CD14-positive monocyte (primary cell): ENCODE measurements at regions not wholly inside any gene's neighbourhood (a gene's known extent, or its start where the extent isn't known, plus 50 kb on each side); places are given as distances from the start of the nearest gene placed in this dataset.

ENCODE experiments used
- DNase-seq, 3 donors: peaks; one replicate each; pipeline ENCODE4 v3.0.0-alpha.2; 2011 to 2022
- H2AFZ ChIP-seq: 2 replicates; pipeline ENCODE4 v1.6.0; 2012; ENCODE audit warnings: mild to moderate bottlenecking, low read depth, low read length, inconsistent platforms; ENCODE audit not compliant: insufficient read depth, poor library complexity, severe bottlenecking
- H3K27ac ChIP-seq, 2 donors: 1 replicate in 1 of 2; 2 replicates in 1 of 2; pipeline ENCODE4 v1.5.1; 2012 to 2013; ENCODE audit warnings: low read length in 2 of 2, control low read depth in 1 of 2, inconsistent platforms in 1 of 2, low read depth in 1 of 2, mild to moderate bottlenecking in 1 of 2
- H3K27me3 ChIP-seq, 2 donors: one replicate each; pipeline versions ENCODE4 v1.6.0 to v1.6.1; 2011 to 2013; ENCODE audit warnings: low read length in 2 of 2; ENCODE audit not compliant: control insufficient read depth in 2 of 2, insufficient read depth in 2 of 2
- H3K36me3 ChIP-seq, 2 donors: replicated peaks in 1 of 2; 1 replicate in 1 of 2; 2 replicates in 1 of 2; pipeline versions ENCODE4 v1.5.1 to v1.6.1; 2012 to 2013; ENCODE audit warnings: low read length in 2 of 2, control low read depth in 1 of 2, inconsistent platforms in 1 of 2, mild to moderate bottlenecking in 1 of 2; ENCODE audit not compliant: insufficient read depth in 2 of 2, control insufficient read depth in 1 of 2
- H3K4me1 ChIP-seq, 2 donors: 1 replicate in 1 of 2; 2 replicates in 1 of 2; pipeline versions ENCODE4 v1.5.1 to v1.6.1; 2012 to 2013; ENCODE audit warnings: low read length in 2 of 2, control low read depth in 1 of 2, inconsistent platforms in 1 of 2, mild to moderate bottlenecking in 1 of 2, moderate library complexity in 1 of 2; ENCODE audit not compliant: insufficient read depth in 2 of 2, control insufficient read depth in 1 of 2
- H3K4me2 ChIP-seq: replicated peaks from 2 replicates; pipeline ENCODE3; 2012; ENCODE audit warnings: low read length, moderate library complexity, mild to moderate bottlenecking; ENCODE audit not compliant: poor library complexity, severe bottlenecking; ENCODE audit errors: extremely low read depth
- H3K4me3 ChIP-seq, 3 experiments: fragments of 200-600 bp in 1 of 3; sonication (generic) in 1 of 3; replicated peaks in 1 of 3; 1 replicate in 2 of 3; 2 replicates in 1 of 3; pipeline ENCODE4 v1.5.1; 2011 to 2013; ENCODE audit warnings: low read length in 3 of 3, mild to moderate bottlenecking in 3 of 3, control low read depth in 2 of 3, low read depth in 2 of 3, inconsistent platforms in 1 of 3, moderate library complexity in 1 of 3
- H3K79me2 ChIP-seq: 2 replicates; pipeline ENCODE4 v1.6.0; 2012; ENCODE audit warnings: mild to moderate bottlenecking, control low read depth, inconsistent platforms, low read length, moderate library complexity; ENCODE audit not compliant: insufficient read depth
- H3K9ac ChIP-seq: 2 replicates; pipeline ENCODE4 v1.6.0; 2017; ENCODE audit warnings: low read length, mild to moderate bottlenecking; ENCODE audit not compliant: insufficient read depth, poor library complexity, severe bottlenecking
- H3K9me3 ChIP-seq, 2 donors: replicated peaks in 1 of 2; 1 replicate in 1 of 2; 2 replicates in 1 of 2; pipeline versions ENCODE4 v1.5.1 to v1.6.1; 2012 to 2013; ENCODE audit warnings: low read length in 2 of 2, control low read depth in 1 of 2; ENCODE audit not compliant: control insufficient read depth in 1 of 2, insufficient read depth in 1 of 2
- H4K20me1 ChIP-seq: 2 replicates; pipeline ENCODE4 v1.6.0; 2012; ENCODE audit warnings: mild to moderate bottlenecking, low read length, control low read depth, moderate library complexity; ENCODE audit not compliant: insufficient read depth
- H3K27ac Mint-ChIP-seq, 7 donors: one replicate each; pipeline ENCODE4 v1.8.0; 2020; ENCODE audit warnings: mild to moderate bottlenecking in 7 of 7, mixed read lengths in 7 of 7, moderate library complexity in 6 of 7, inconsistent platforms in 2 of 7
- H3K27me3 Mint-ChIP-seq, 3 donors: one replicate each; pipeline ENCODE4 v1.8.0; 2021 to 2022; ENCODE audit warnings: low read depth in 3 of 3, mild to moderate bottlenecking in 3 of 3, mixed read lengths in 3 of 3, moderate library complexity in 3 of 3, inconsistent platforms in 1 of 3
- H3K36me3 Mint-ChIP-seq, 2 donors: one replicate each; pipeline ENCODE4 v1.8.0; 2020; ENCODE audit warnings: mixed read lengths in 2 of 2, inconsistent platforms in 1 of 2, mild to moderate bottlenecking in 1 of 2
- H3K4me1 Mint-ChIP-seq: one replicate; pipeline ENCODE4 v1.8.0; 2020; ENCODE audit warnings: mild to moderate bottlenecking, mixed read lengths
- H3K4me3 Mint-ChIP-seq, 2 donors: one replicate each; pipeline ENCODE4 v1.8.0; 2020; ENCODE audit warnings: mild to moderate bottlenecking in 2 of 2, mixed read lengths in 2 of 2, moderate library complexity in 1 of 2
- H3K9me3 Mint-ChIP-seq, 7 donors: one replicate each; pipeline ENCODE4 v1.8.0; 2020 to 2022; ENCODE audit warnings: mixed read lengths in 7 of 7, mild to moderate bottlenecking in 6 of 7, moderate library complexity in 6 of 7, inconsistent platforms in 2 of 7
- WGBS: methylation state at CpG from one replicate; pipeline ENCODE4 v1.1.5; 2013; ENCODE audit warnings: missing lambda C conversion rate; ENCODE audit not compliant: insufficient coverage; 5-methylcytosine and 5-hydroxymethylcytosine counted together
- intact Hi-C, 2 donors: fragments of 100-400 bp; cut with micrococcal nuclease; formaldehyde crosslinking; loops; one replicate each; pipeline versions ENCODE4 v1.15.0 to v1.15.1; 2023
- TF ChIP-seq, protein P1 (sequence below): fragments of 200-600 bp; IDR thresholded peaks from one replicate; pipeline ENCODE4 v1.8.0; 2022; ENCODE audit warnings: antibody characterized with exemption, mild to moderate bottlenecking

DNA sequence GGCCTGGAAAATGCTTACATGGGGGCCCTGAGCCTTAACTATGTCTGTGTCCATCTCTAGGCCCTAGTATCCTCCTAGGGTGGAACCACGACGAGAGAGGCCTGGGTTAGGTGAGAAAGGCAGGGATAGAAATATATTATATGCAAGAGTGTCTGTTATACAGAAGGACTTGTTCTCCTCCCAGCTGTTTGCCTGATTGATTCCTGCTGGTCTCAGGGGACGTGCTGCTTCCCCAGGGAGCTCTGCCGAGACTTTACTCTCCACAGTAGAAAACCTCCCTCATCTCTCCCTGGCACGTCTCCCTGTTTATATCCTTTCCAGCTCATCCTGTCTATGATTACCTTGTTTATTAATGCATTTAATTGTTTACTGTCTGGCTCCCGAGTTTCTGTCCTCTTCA, 132.6 kb downstream of the MIAT start:
- H2AFZ ChIP-seq = no peak overlapping the region
- H3K79me2 ChIP-seq = no peaks in the 10 kb centered on the region
- H3K27ac ChIP-seq = no peak overlapping the region
- no peaks in the 10 kb centered on the region for H3K9me3 Mint-ChIP-seq
- no peaks in the 10 kb centered on the region for H3K9me3 ChIP-seq
- intact Hi-C loops = no loop called here
- H3K4me2 ChIP-seq = no peak overlapping the region
- H3K4me1 Mint-ChIP-seq = peaks cover 3% of the 10 kb centered on the region
- H3K36me3 ChIP-seq = peaks cover 0 to 17% of the 10 kb centered on the region in 2 donors
- no peak overlapping the region for H3K4me3 ChIP-seq
- H3K36me3 Mint-ChIP-seq = peaks cover 45 to 46% of the 10 kb centered on the region in 2 donors
- no peaks in the 10 kb centered on the region for H4K20me1 ChIP-seq
- no CpG with 5 or more reads among the region's 6 CpGs for WGBS
- H3K4me3 Mint-ChIP-seq = no peak overlapping the region
- DNase-seq = no peak
- TF ChIP-seq, protein P1, sequence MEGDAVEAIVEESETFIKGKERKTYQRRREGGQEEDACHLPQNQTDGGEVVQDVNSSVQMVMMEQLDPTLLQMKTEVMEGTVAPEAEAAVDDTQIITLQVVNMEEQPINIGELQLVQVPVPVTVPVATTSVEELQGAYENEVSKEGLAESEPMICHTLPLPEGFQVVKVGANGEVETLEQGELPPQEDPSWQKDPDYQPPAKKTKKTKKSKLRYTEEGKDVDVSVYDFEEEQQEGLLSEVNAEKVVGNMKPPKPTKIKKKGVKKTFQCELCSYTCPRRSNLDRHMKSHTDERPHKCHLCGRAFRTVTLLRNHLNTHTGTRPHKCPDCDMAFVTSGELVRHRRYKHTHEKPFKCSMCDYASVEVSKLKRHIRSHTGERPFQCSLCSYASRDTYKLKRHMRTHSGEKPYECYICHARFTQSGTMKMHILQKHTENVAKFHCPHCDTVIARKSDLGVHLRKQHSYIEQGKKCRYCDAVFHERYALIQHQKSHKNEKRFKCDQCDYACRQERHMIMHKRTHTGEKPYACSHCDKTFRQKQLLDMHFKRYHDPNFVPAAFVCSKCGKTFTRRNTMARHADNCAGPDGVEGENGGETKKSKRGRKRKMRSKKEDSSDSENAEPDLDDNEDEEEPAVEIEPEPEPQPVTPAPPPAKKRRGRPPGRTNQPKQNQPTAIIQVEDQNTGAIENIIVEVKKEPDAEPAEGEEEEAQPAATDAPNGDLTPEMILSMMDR = no peak
- no peak overlapping the region for H3K27ac Mint-ChIP-seq
- H3K4me1 ChIP-seq = no peaks in the 10 kb centered on the region
- peaks cover 0 to 2% (median 0%) of the 10 kb centered on the region in 3 donors for H3K27me3 Mint-ChIP-seq
- H3K9ac ChIP-seq = no peak overlapping the region
- no peaks in the 10 kb centered on the region for H3K27me3 ChIP-seq

DNA sequence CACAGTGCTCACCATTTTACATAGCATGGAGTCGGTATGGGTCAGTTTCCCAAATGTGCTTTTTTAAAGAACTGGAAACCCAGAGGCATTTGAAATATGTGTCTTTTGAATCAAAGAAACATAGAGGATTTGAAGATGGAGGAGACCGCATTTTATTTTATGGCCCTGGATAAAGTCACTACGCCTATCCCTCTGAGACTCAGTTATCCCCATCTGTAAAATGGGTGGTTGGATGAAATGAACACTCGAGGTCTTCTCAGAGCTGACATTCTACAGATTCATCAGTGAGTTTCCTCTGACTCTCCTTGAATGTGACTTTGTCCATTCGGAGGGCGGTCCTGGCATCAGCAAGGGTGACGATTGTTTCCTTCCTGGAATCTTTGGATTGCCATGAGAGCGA, 135.1 kb downstream of the MIAT start:
- Histone ChIP-seq H3K9ac (no peak overlapping the region), H3K27ac (no peak overlapping the region), H3K79me2 (no peaks in the 10 kb centered on the region), H3K27me3 (no peaks in the 10 kb centered on the region), H4K20me1 (no peaks in the 10 kb centered on the region), H3K4me1 (no peaks in the 10 kb centered on the region), H3K36me3 (peaks cover 0 to 17% of the 10 kb centered on the region in 2 donors), H3K4me2 (no peak overlapping the region), H3K4me3 (no peak overlapping the region), H2AFZ (no peak overlapping the region), H3K9me3 (no peaks in the 10 kb centered on the region)
- no peak overlapping the region for H3K4me3 Mint-ChIP-seq
- peaks cover 0 to 2% (median 0%) of the 10 kb centered on the region in 7 donors for H3K9me3 Mint-ChIP-seq
- H3K27ac Mint-ChIP-seq = no peak overlapping the region
- intact Hi-C loops = no loop called here
- H3K4me1 Mint-ChIP-seq = no peaks in the 10 kb centered on the region
- 95% methylated on average over 4 of the region's 8 CpGs for WGBS
- DNase-seq = no peak
- peaks cover 39 to 41% of the 10 kb centered on the region in 2 donors for H3K36me3 Mint-ChIP-seq
- H3K27me3 Mint-ChIP-seq = peaks cover 0 to 2% (median 0%) of the 10 kb centered on the region in 3 donors
- TF ChIP-seq, protein P1 = no peak
